ENCODE measurements at regions not wholly inside any gene's neighbourhood (a gene's known extent, or its start where the extent isn't known, plus 50 kb on each side); places are given as distances from the start of the nearest gene placed in this dataset.
"Not testable (repeated sequence)": the region's sequence is repeated elsewhere in the genome, so short reads cannot be mapped to it uniquely, and the experiment has no call there.

GRCh38 chr14:34275078-34275477 is 187.0 kb downstream of the SPTSSA start:
- no peak overlapping the region for H3K27ac ChIP-seq (ENCODE audit: low read depth, low read length)
- no peak overlapping the region for H3K9ac ChIP-seq (ENCODE audit: low read depth in 1 of 3, low read length in 3 of 3)
- no peaks in the 10 kb centered on the region for H3K4me1 ChIP-seq (ENCODE audit: control insufficient read depth in 3 of 3, insufficient read depth in 3 of 3, low read length in 3 of 3)
- H3K9me3 ChIP-seq (ENCODE audit: control insufficient read depth in 3 of 3, low read length in 3 of 3) = no peaks in the 10 kb centered on the region
- H3K4me3 ChIP-seq (ENCODE audit: low read length in 3 of 3) = no peak overlapping the region
- H3K36me3 ChIP-seq (ENCODE audit: control insufficient read depth in 3 of 3, insufficient read depth in 3 of 3, low read length in 3 of 3) = no peaks in the 10 kb centered on the region
- H3K27me3 ChIP-seq (ENCODE audit: control insufficient read depth in 3 of 3, insufficient read depth in 3 of 3, low read length in 3 of 3) = no peaks in the 10 kb centered on the region

GRCh38 chr14:34273716-34274115 is 188.3 kb downstream of the SPTSSA start:
- H3K9ac ChIP-seq (ENCODE audit: low read depth in 1 of 3, low read length in 3 of 3); H3K36me3 ChIP-seq (ENCODE audit: control insufficient read depth in 3 of 3, insufficient read depth in 3 of 3, low read length in 3 of 3); H3K4me1 ChIP-seq (ENCODE audit: control insufficient read depth in 3 of 3, insufficient read depth in 3 of 3, low read length in 3 of 3); H3K9me3 ChIP-seq (ENCODE audit: control insufficient read depth in 3 of 3, low read length in 3 of 3); H3K4me3 ChIP-seq (ENCODE audit: low read length in 3 of 3); H3K27me3 ChIP-seq (ENCODE audit: control insufficient read depth in 3 of 3, insufficient read depth in 3 of 3, low read length in 3 of 3); H3K27ac ChIP-seq (ENCODE audit: low read depth, low read length): not testable (repeated sequence)

- H3K27ac ChIP-seq (ENCODE audit: low read depth, low read length) = no peak overlapping the region
- no peak overlapping the region for H3K9ac ChIP-seq (ENCODE audit: low read depth in 1 of 3, low read length in 3 of 3)
- no peaks in the 10 kb centered on the region for H3K4me1 ChIP-seq (ENCODE audit: control insufficient read depth in 3 of 3, insufficient read depth in 3 of 3, low read length in 3 of 3)
- H3K4me3 ChIP-seq (ENCODE audit: low read length in 3 of 3) = no peak overlapping the region
- no peaks in the 10 kb centered on the region for H3K36me3 ChIP-seq (ENCODE audit: control insufficient read depth in 3 of 3, insufficient read depth in 3 of 3, low read length in 3 of 3)
- no peaks in the 10 kb centered on the region for H3K27me3 ChIP-seq (ENCODE audit: control insufficient read depth in 3 of 3, insufficient read depth in 3 of 3, low read length in 3 of 3)
- H3K9me3 ChIP-seq (ENCODE audit: control insufficient read depth in 3 of 3, low read length in 3 of 3) = no peaks in the 10 kb centered on the region
Measured at GRCh38 chr14:34270361-34270760, 191.7 kb downstream of the SPTSSA start.

- Histone ChIP-seq H3K4me1 (ENCODE audit: control insufficient read depth in 3 of 3, insufficient read depth in 3 of 3, low read length in 3 of 3) (no peaks in the 10 kb centered on the region), H3K9ac (ENCODE audit: low read depth in 1 of 3, low read length in 3 of 3) (no peak overlapping the region), H3K9me3 (ENCODE audit: control insufficient read depth in 3 of 3, low read length in 3 of 3) (peaks cover 0 to 1% (median 0%) of the 10 kb centered on the region in 3 donors), H3K27me3 (ENCODE audit: control insufficient read depth in 3 of 3, insufficient read depth in 3 of 3, low read length in 3 of 3) (no peaks in the 10 kb centered on the region), H3K27ac (ENCODE audit: low read depth, low read length) (no peak overlapping the region), H3K36me3 (ENCODE audit: control insufficient read depth in 3 of 3, insufficient read depth in 3 of 3, low read length in 3 of 3) (no peaks in the 10 kb centered on the region), H3K4me3 (ENCODE audit: low read length in 3 of 3) (no peak overlapping the region)
Measured at GRCh38 chr14:34266344-34266743, 195.7 kb downstream of the SPTSSA start.

- Histone ChIP-seq H3K36me3 (ENCODE audit: control insufficient read depth in 3 of 3, insufficient read depth in 3 of 3, low read length in 3 of 3) (no peaks in the 10 kb centered on the region), H3K4me1 (ENCODE audit: control insufficient read depth in 3 of 3, insufficient read depth in 3 of 3, low read length in 3 of 3) (no peaks in the 10 kb centered on the region), H3K9me3 (ENCODE audit: control insufficient read depth in 3 of 3, low read length in 3 of 3) (peaks cover 0 to 1% (median 0%) of the 10 kb centered on the region in 3 donors), H3K27ac (ENCODE audit: low read depth, low read length) (no peak overlapping the region), H3K27me3 (ENCODE audit: control insufficient read depth in 3 of 3, insufficient read depth in 3 of 3, low read length in 3 of 3) (no peaks in the 10 kb centered on the region), H3K9ac (ENCODE audit: low read depth in 1 of 3, low read length in 3 of 3) (no peak overlapping the region), H3K4me3 (ENCODE audit: low read length in 3 of 3) (no peak overlapping the region)
Measured at GRCh38 chr14:34262127-34262910, 199.7 kb downstream of the SPTSSA start.

DNA sequence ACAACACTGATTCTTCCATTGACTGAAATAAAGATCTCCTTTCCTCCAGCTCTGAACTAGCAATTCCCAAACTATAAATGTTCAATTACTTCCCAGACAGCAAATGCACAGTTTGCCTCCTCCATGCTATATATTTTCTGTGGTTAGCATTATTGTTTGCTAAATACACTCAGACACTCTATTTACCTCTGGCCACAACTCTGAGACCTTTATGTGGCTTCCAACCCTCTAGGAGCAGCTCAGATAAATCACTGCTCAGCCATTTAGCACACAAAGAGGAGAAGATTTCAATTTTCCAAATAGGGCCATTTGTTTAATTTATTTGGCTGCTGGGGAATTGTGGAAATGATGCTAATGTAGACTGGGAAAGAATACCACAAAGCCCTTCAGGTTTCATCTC is 202.0 kb downstream of the SPTSSA start:
- H3K4me3 ChIP-seq (ENCODE audit: low read length in 3 of 3) = no peak overlapping the region
- H3K27ac ChIP-seq (ENCODE audit: low read depth, low read length) = no peak overlapping the region
- H3K36me3 ChIP-seq (ENCODE audit: control insufficient read depth in 3 of 3, insufficient read depth in 3 of 3, low read length in 3 of 3) = no peaks in the 10 kb centered on the region
- no peak overlapping the region for H3K9ac ChIP-seq (ENCODE audit: low read depth in 1 of 3, low read length in 3 of 3)
- H3K9me3 ChIP-seq (ENCODE audit: control insufficient read depth in 3 of 3, low read length in 3 of 3) = no peaks in the 10 kb centered on the region
- H3K27me3 ChIP-seq (ENCODE audit: control insufficient read depth in 3 of 3, insufficient read depth in 3 of 3, low read length in 3 of 3) = no peaks in the 10 kb centered on the region
- no peaks in the 10 kb centered on the region for H3K4me1 ChIP-seq (ENCODE audit: control insufficient read depth in 3 of 3, insufficient read depth in 3 of 3, low read length in 3 of 3)

DNA sequence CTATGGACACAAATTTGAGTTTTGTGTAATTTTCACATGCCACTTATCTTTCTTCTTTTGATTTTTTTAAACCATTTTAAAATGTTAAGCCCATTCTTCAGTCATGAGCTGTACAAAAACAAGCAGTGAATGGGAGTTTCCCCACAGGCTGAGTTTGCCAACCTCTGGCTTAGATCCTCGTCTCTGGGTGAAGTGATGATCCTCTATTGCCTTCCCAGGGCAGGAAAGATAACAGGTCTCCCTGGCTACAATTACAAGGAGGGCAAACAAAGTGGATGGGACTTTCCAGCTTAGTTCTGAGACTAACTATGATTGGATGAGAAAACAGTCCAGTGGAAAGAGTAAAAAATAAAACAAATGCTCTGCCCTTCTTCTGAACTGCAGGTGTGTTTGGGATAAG is 203.7 kb downstream of the SPTSSA start:
- no peaks in the 10 kb centered on the region for H3K4me1 ChIP-seq (ENCODE audit: control insufficient read depth in 3 of 3, insufficient read depth in 3 of 3, low read length in 3 of 3)
- no peak overlapping the region for H3K4me3 ChIP-seq (ENCODE audit: low read length in 3 of 3)
- H3K36me3 ChIP-seq (ENCODE audit: control insufficient read depth in 3 of 3, insufficient read depth in 3 of 3, low read length in 3 of 3) = no peaks in the 10 kb centered on the region
- H3K27ac ChIP-seq (ENCODE audit: low read depth, low read length) = no peak overlapping the region
- H3K9me3 ChIP-seq (ENCODE audit: control insufficient read depth in 3 of 3, low read length in 3 of 3) = no peaks in the 10 kb centered on the region
- no peak overlapping the region for H3K9ac ChIP-seq (ENCODE audit: low read depth in 1 of 3, low read length in 3 of 3)
- H3K27me3 ChIP-seq (ENCODE audit: control insufficient read depth in 3 of 3, insufficient read depth in 3 of 3, low read length in 3 of 3) = no peaks in the 10 kb centered on the region

- no peaks in the 10 kb centered on the region for H3K9me3 ChIP-seq (ENCODE audit: control insufficient read depth in 3 of 3, low read length in 3 of 3)
- H3K9ac ChIP-seq (ENCODE audit: low read depth in 1 of 3, low read length in 3 of 3) = no peak overlapping the region
- H3K36me3 ChIP-seq (ENCODE audit: control insufficient read depth in 3 of 3, insufficient read depth in 3 of 3, low read length in 3 of 3) = no peaks in the 10 kb centered on the region
- H3K27me3 ChIP-seq (ENCODE audit: control insufficient read depth in 3 of 3, insufficient read depth in 3 of 3, low read length in 3 of 3) = no peaks in the 10 kb centered on the region
- H3K4me1 ChIP-seq (ENCODE audit: control insufficient read depth in 3 of 3, insufficient read depth in 3 of 3, low read length in 3 of 3) = peaks cover 0 to 1% (median 1%) of the 10 kb centered on the region in 3 donors
- H3K27ac ChIP-seq (ENCODE audit: low read depth, low read length) = no peak overlapping the region
- no peak overlapping the region for H3K4me3 ChIP-seq (ENCODE audit: low read length in 3 of 3)
Measured at GRCh38 chr14:34257505-34257904, 204.5 kb downstream of the SPTSSA start.

- peaks cover 3 to 9% (median 8%) of the 10 kb centered on the region in 3 donors for H3K4me1 ChIP-seq (ENCODE audit: control insufficient read depth in 3 of 3, insufficient read depth in 3 of 3, low read length in 3 of 3)
Measured at GRCh38 chr14:34256223-34256622, 205.8 kb downstream of the SPTSSA start.

GRCh38 chr14:34254571-34254970 is 207.5 kb downstream of the SPTSSA start:
- H3K36me3 ChIP-seq (ENCODE audit: control insufficient read depth in 3 of 3, insufficient read depth in 3 of 3, low read length in 3 of 3) = no peaks in the 10 kb centered on the region
- H3K27ac ChIP-seq (ENCODE audit: low read depth, low read length) = no peak overlapping the region
- no peaks in the 10 kb centered on the region for H3K9me3 ChIP-seq (ENCODE audit: control insufficient read depth in 3 of 3, low read length in 3 of 3)
- no peaks in the 10 kb centered on the region for H3K27me3 ChIP-seq (ENCODE audit: control insufficient read depth in 3 of 3, insufficient read depth in 3 of 3, low read length in 3 of 3)
- H3K9ac ChIP-seq (ENCODE audit: low read depth in 1 of 3, low read length in 3 of 3) = no peak overlapping the region
- H3K4me3 ChIP-seq (ENCODE audit: low read length in 3 of 3) = no peak overlapping the region
- peaks cover 9 to 20% (median 14%) of the 10 kb centered on the region in 3 donors for H3K4me1 ChIP-seq (ENCODE audit: control insufficient read depth in 3 of 3, insufficient read depth in 3 of 3, low read length in 3 of 3)

More at GRCh38 chr14:34256223-34256622, 205.8 kb downstream of the SPTSSA start:
- Histone ChIP-seq H3K36me3 (ENCODE audit: control insufficient read depth in 3 of 3, insufficient read depth in 3 of 3, low read length in 3 of 3) (no peaks in the 10 kb centered on the region), H3K9ac (ENCODE audit: low read depth in 1 of 3, low read length in 3 of 3) (no peak overlapping the region), H3K4me3 (ENCODE audit: low read length in 3 of 3) (no peak overlapping the region), H3K27me3 (ENCODE audit: control insufficient read depth in 3 of 3, insufficient read depth in 3 of 3, low read length in 3 of 3) (no peaks in the 10 kb centered on the region), H3K27ac (ENCODE audit: low read depth, low read length) (no peak overlapping the region), H3K9me3 (ENCODE audit: control insufficient read depth in 3 of 3, low read length in 3 of 3) (no peaks in the 10 kb centered on the region)
